ENCODE measurements at regions not wholly inside any gene's neighbourhood (a gene's known extent, or its start where the extent isn't known, plus 50 kb on each side); places are given as distances from the start of the nearest gene placed in this dataset.

- no peak for DNase-seq
- H3K9ac ChIP-seq (ENCODE audit: insufficient read depth in 1 of 2, low read length in 2 of 2), result no peak overlapping the region
Measured at GRCh38 chr6:19995575-19996257, 158.5 kb downstream of the ID4 start.

DNA sequence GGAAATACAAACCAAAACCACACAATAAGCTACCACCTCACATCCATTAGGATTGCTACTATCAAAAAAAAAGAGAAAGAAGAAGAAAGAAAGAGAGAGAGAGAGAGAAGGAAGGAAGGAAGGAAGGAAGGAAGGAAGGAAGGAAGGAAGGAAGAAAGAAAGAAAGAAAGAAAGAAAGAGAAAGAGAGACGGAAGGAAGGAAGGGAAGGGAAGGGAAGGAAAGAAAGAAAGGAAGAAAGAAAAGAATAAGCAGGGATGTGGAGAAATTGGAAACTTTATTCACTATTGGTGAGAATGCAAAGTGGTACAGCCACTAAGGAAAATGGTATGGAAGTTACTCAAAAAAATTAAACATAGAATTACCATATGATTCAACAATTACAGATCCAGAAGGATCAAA, 159.9 kb downstream of the ID4 start:
- ATAC-seq (ENCODE audit: insufficient read depth, low FRiP score) (no peak), DNase-seq (no peak)
- TF ChIP-seq, protein P1, sequence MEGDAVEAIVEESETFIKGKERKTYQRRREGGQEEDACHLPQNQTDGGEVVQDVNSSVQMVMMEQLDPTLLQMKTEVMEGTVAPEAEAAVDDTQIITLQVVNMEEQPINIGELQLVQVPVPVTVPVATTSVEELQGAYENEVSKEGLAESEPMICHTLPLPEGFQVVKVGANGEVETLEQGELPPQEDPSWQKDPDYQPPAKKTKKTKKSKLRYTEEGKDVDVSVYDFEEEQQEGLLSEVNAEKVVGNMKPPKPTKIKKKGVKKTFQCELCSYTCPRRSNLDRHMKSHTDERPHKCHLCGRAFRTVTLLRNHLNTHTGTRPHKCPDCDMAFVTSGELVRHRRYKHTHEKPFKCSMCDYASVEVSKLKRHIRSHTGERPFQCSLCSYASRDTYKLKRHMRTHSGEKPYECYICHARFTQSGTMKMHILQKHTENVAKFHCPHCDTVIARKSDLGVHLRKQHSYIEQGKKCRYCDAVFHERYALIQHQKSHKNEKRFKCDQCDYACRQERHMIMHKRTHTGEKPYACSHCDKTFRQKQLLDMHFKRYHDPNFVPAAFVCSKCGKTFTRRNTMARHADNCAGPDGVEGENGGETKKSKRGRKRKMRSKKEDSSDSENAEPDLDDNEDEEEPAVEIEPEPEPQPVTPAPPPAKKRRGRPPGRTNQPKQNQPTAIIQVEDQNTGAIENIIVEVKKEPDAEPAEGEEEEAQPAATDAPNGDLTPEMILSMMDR (IDR thresholded peaks at IDR 0.05; ENCODE audit: control extremely low read depth, extremely low read depth), result no peak
- no peaks in the 10 kb centered on the region for H3K36me3 ChIP-seq (ENCODE audit: control insufficient read depth in 4 of 4, insufficient read depth in 4 of 4, low read length in 4 of 4)
- H3K9me3 ChIP-seq (ENCODE audit: control insufficient read depth in 4 of 4, insufficient read depth in 3 of 4, low read length in 3 of 4), result no peaks in the 10 kb centered on the region
- H3K4me1 ChIP-seq (ENCODE audit: control insufficient read depth in 5 of 5, insufficient read depth in 5 of 5, low read length in 5 of 5), result no peaks in the 10 kb centered on the region
- no peak overlapping the region for H3K9ac ChIP-seq (ENCODE audit: insufficient read depth in 1 of 2, low read length in 2 of 2)
- WGBS, 2 donors, result 80 to 83% methylated on average over 1 of the region's 1 CpG
- no peak overlapping the region for H3K4me3 ChIP-seq
- no peaks in the 10 kb centered on the region for H3K27me3 ChIP-seq (ENCODE audit: control insufficient read depth in 3 of 3, insufficient read depth in 3 of 3, low read length in 2 of 3)
- no peak overlapping the region for H3K27ac ChIP-seq (ENCODE audit: low read depth in 1 of 2, low read length in 1 of 2)

More at GRCh38 chr6:19995575-19996257, 158.5 kb downstream of the ID4 start:
- no peak overlapping the region for H3K27ac ChIP-seq (ENCODE audit: low read depth in 1 of 2, low read length in 1 of 2)
- no peaks in the 10 kb centered on the region for H3K27me3 ChIP-seq (ENCODE audit: control insufficient read depth in 3 of 3, insufficient read depth in 3 of 3, low read length in 2 of 3)
- H3K4me3 ChIP-seq, result no peak overlapping the region
- 47 to 70% methylated on average over 12 of the region's 12 CpGs for WGBS, 2 donors
- TF ChIP-seq, protein P1 (IDR thresholded peaks at IDR 0.05; ENCODE audit: control extremely low read depth, extremely low read depth), result no peak
- no peaks in the 10 kb centered on the region for H3K9me3 ChIP-seq (ENCODE audit: control insufficient read depth in 4 of 4, insufficient read depth in 3 of 4, low read length in 3 of 4)
- no peaks in the 10 kb centered on the region for H3K36me3 ChIP-seq (ENCODE audit: control insufficient read depth in 4 of 4, insufficient read depth in 4 of 4, low read length in 4 of 4)
- no peaks in the 10 kb centered on the region for H3K4me1 ChIP-seq (ENCODE audit: control insufficient read depth in 5 of 5, insufficient read depth in 5 of 5, low read length in 5 of 5)
- ATAC-seq (ENCODE audit: insufficient read depth, low FRiP score), result no peak

- Histone ChIP-seq H3K36me3 (ENCODE audit: control insufficient read depth in 4 of 4, insufficient read depth in 4 of 4, low read length in 4 of 4) (no peaks in the 10 kb centered on the region), H3K27ac (ENCODE audit: low read depth in 1 of 2, low read length in 1 of 2) (no peak overlapping the region), H3K9ac (ENCODE audit: insufficient read depth in 1 of 2, low read length in 2 of 2) (no peak overlapping the region), H3K4me1 (ENCODE audit: control insufficient read depth in 5 of 5, insufficient read depth in 5 of 5, low read length in 5 of 5) (no peaks in the 10 kb centered on the region), H3K4me3 (no peak overlapping the region), H3K27me3 (ENCODE audit: control insufficient read depth in 3 of 3, insufficient read depth in 3 of 3, low read length in 2 of 3) (no peaks in the 10 kb centered on the region), H3K9me3 (ENCODE audit: control insufficient read depth in 4 of 4, insufficient read depth in 3 of 4, low read length in 3 of 4) (no peaks in the 10 kb centered on the region)
- TF ChIP-seq, protein P1 (IDR thresholded peaks at IDR 0.05; ENCODE audit: control extremely low read depth, extremely low read depth), result no peak
- WGBS, 2 donors, result 85 to 89% methylated on average over 3 of the region's 3 CpGs
- DNase-seq (no peak), ATAC-seq (ENCODE audit: insufficient read depth, low FRiP score) (no peak)
Measured at GRCh38 chr6:19998541-19998940, 161.4 kb downstream of the ID4 start.

Measured in lung (tissue), 11 donors.